GM18511 (cell line): ENCODE measurements at regions not wholly inside any gene's neighbourhood (a gene's known extent, or its start where the extent isn't known, plus 50 kb on each side); places are given as distances from the start of the nearest gene placed in this dataset.
"Not testable (repeated sequence)": the region's sequence is repeated elsewhere in the genome, so short reads cannot be mapped to it uniquely, and the experiment has no call there.

Source experiments
- ATAC-seq: cut with Tn5 transposase; IDR thresholded peaks from one replicate; pipeline ENCODE4 v1.9.1; 2021; ENCODE audit warnings: mild to moderate bottlenecking, moderate library complexity; ENCODE audit not compliant: unreplicated experiment

DNA sequence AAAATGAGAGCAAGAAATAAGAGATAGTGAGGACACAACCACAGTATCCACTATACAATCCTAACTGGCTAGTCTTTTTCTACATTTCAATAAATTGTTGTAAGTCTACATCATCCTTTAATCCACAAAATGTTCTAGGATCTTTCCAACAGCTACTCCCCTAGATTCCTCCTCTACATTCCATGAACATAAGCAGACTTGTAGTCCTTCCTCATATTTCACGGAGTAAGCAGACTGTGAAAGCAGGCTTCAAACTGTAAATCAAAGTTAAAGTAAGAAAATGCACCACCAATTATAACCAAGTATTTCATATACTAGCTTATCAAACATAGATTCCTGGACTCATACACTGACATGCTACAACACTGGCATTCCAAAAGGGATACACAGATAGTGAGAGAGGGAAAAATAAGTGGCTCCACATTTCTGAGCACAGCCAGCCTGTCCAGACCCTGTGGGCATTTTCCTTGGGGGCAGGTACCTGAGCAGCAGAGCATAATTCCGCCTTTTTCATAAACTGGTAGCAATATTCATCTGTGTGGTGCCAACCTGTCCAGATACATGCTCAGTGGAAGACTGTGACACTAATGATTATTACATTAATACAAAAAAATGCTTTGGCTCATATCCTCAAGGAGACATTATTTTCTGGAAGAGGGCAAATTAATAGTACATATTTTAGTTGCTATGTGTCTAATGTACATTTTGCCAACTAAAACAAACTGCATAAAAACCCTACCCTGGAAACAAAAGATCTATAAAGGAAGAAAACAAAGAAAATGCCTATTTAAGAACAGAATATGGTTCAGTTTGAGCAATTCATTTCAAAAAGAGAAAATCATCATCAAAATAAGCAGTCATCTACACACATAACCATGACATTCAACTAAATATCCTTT is 113.3 kb upstream of the FSCB start:
- ATAC-seq: no peak

DNA sequence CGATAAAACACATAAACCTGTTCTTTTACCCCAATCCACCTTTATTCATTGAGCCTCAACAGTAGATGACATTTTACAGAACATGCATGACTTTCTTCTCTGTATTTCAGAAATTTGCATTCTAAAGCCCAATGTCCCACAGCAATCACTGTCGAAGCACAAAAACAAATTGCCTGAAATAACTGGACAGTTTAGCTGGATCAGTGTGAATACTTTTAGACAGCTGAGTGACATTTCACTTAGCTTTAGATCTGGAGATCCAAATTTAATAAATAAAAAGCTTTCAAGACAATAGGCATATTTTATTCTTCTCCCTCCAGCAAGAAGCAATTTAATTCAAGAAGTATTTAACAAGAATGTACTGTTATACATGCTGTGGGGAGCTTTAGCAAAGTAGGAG is 109.1 kb upstream of the FSCB start:
- no peak for ATAC-seq

- no peak for ATAC-seq
These were observed 106.1 kb upstream of the FSCB start for GRCh38 chr14:44613061-44613712.

GRCh38 chr14:44612002-44612401 is 104.9 kb upstream of the FSCB start:
- no peak for ATAC-seq

- no peak for ATAC-seq
These were observed 102.9 kb upstream of the FSCB start for GRCh38 chr14:44609876-44610510.

GRCh38 chr14:44609201-44609600 is 102.1 kb upstream of the FSCB start:
- no peak for ATAC-seq

GRCh38 chr14:44607701-44608100 is 100.6 kb upstream of the FSCB start:
- no peak for ATAC-seq

GRCh38 chr14:44606576-44606975 is 99.5 kb upstream of the FSCB start:
- ATAC-seq: no peak

GRCh38 chr14:44601266-44601665 is 94.2 kb upstream of the FSCB start:
- ATAC-seq: not testable (repeated sequence)

GRCh38 chr14:44589180-44589579 is 82.1 kb upstream of the FSCB start:
- no peak for ATAC-seq

DNA sequence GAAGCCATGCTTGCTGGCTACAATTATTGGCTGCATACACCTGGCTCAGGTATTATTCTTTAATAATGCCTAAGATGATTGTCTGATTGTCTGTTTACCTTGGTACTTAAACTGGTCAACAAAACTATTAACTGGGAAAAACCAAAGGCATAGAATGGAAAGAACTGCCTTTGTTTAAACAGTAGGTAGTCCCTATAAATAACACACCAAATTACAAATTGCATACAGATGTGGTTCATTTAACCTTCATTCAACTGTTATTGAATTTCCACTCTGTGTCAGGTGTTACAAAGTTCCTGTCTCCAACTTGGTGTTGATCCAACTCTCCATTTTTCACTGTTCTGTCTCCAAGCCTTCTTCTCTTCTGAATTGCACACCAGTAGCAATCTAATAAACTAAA is 79.8 kb upstream of the FSCB start:
- no peak for ATAC-seq

DNA sequence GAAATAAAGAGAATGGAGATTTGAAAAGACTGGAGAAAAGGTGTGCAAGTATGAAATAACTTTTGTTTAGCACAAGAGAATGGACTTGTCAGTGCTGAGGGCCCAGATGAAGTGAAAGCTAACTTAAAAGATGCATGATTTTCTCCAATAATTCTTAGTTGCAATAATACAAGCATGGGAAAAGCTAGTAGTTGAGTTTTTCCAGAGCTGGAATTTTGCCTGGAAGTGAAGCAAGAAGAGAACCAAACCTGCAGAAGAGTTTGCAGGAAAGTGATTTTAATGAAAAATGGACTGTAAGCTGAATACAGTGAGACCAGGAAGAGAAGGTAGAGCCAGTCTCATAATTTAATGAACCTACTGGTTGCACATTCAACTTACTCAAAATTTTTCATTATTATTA is 69.3 kb upstream of the FSCB start:
- no peak for ATAC-seq

DNA sequence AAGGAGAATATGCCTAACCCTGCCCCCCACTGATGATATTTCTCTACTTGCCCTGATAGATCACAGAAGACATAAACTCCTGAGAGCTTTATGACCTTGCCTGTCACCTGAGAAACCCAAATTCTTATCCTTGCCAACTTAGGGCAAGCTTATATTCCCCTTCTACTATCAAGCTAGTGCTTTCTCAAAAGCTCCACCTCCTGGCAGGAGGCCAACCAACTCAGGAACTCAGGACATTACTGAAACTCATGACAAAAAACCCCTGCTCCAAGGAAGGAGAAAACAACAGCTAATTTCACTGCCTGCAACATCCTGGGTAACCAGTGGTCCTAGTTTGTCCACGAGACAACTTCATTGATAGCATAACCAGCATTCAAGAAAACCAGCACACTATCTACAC is 60.9 kb upstream of the FSCB start:
- ATAC-seq: no peak

- no peak for ATAC-seq
These were observed 58.9 kb upstream of the FSCB start for GRCh38 chr14:44565968-44566367.

DNA sequence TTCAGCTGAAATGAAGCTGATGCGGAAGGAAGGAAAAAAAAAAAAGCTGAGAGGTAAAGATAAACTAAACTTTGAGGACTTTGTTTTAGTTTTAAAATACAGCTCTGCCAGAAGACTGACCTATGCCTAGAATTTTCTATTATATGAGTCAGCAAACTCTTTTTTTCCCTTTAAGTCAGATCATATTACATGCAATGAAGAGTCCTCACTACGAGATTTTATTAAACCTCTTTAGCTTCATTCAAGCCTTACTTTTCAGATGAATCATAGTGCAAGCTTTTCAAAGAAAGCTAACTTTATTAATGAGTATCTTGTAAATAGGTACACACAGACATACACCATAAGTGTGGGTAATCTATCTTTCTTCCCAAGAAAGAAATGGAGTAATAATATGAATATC is 57.8 kb upstream of the FSCB start:
- ATAC-seq: no peak
